Endothelial cell of umbilical vein (primary cell): ENCODE measurements at regions not wholly inside any gene's neighbourhood (a gene's known extent, or its start where the extent isn't known, plus 50 kb on each side); places are given as distances from the start of the nearest gene placed in this dataset.

ENCODE experiments used
- BruUV-seq: library from RNA; stranded (reverse); fragments of 400-500 nt; replicated peaks from 2 replicates; lab custom pipeline; 2021; lab: Mats Ljungman, UMichigan
- CTCF ChIA-PET: fragments of 300-600, 350-600 bp; sonication (Branson Sonifier 250); formaldehyde crosslinking; loops from one replicate; lab custom pipeline; 2021; ENCODE audit warnings: antibody characterized with exemption, inconsistent platforms; lab: Charles Lee
- POLR2A ChIA-PET: fragments of 300-600, 350-600 bp; sonication (Branson Sonifier 250); formaldehyde crosslinking; loops from one replicate; lab custom pipeline; 2021; ENCODE audit warnings: antibody characterized with exemption, inconsistent platforms; lab: Charles Lee
- DNase-seq: peaks from one replicate; pipeline ENCODE4 v3.0.0-alpha.2; 2011; ENCODE audit warnings: low read depth, low spot score
- FAIRE-seq: peaks from 2 replicates; lab custom pipeline; 2011; peaks lifted over from hg19 to GRCh38; lab: Jason Lieb, UNC
- H2AFZ ChIP-seq: 2 replicates; pipeline ENCODE4 v1.6.0; 2012; ENCODE audit warnings: low read depth, low read length, control low read depth, inconsistent platforms
- H3K27ac ChIP-seq: 2 replicates; pipeline ENCODE4 v1.5.1; 2011; ENCODE audit warnings: low read depth, mild to moderate bottlenecking, control low read depth, low read length, moderate library complexity; ENCODE audit not compliant: insufficient read depth
- H3K27me3 ChIP-seq, 2 experiments: 2 replicates each; pipeline versions ENCODE4 v1.6.0 to v1.6.1; 2011; ENCODE audit warnings: low read length in 2 of 2, mixed read lengths in 1 of 2; ENCODE audit not compliant: control insufficient read depth in 2 of 2, insufficient read depth in 2 of 2
- H3K36me3 ChIP-seq, 2 experiments: 2 replicates in 1 of 2; 3 replicates in 1 of 2; pipeline ENCODE4 v1.5.1; 2011; ENCODE audit warnings: low read length in 2 of 2, mild to moderate bottlenecking in 1 of 2, moderate library complexity in 1 of 2; ENCODE audit not compliant: control insufficient read depth in 2 of 2, insufficient read depth in 2 of 2; ENCODE audit errors: extremely low read depth in 1 of 2
- H3K4me1 ChIP-seq: 3 replicates; pipeline ENCODE4 v1.5.1; 2011; ENCODE audit warnings: mild to moderate bottlenecking, low read length; ENCODE audit not compliant: control insufficient read depth, insufficient read depth; ENCODE audit errors: extremely low read depth
- H3K4me2 ChIP-seq: 2 replicates; pipeline ENCODE4 v1.6.1; 2011; ENCODE audit warnings: low read length, control low read depth, mixed read lengths; ENCODE audit not compliant: insufficient read depth
- H3K4me3 ChIP-seq, 3 experiments: fragments of 200-600 bp in 1 of 3; sonication (generic), shearing (Covaris generic) in 1 of 3; replicated peaks in 1 of 3; 2 replicates each; pipeline ENCODE4 v1.5.1; 2011 to 2016; ENCODE audit warnings: control low read depth in 3 of 3, low read length in 3 of 3, mild to moderate bottlenecking in 2 of 3, inconsistent platforms in 1 of 3, low read depth in 1 of 3, moderate library complexity in 1 of 3; ENCODE audit not compliant: insufficient read depth in 1 of 3
- H3K79me2 ChIP-seq: 2 replicates; pipeline ENCODE4 v1.6.0; 2012; ENCODE audit warnings: low read length, inconsistent platforms; ENCODE audit not compliant: control insufficient read depth, insufficient read depth
- H3K9ac ChIP-seq: replicated peaks from 2 replicates; pipeline ENCODE3; 2011; ENCODE audit warnings: low read length, control low read depth; ENCODE audit not compliant: insufficient read depth; ENCODE audit errors: extremely low read depth
- H3K9me1 ChIP-seq: replicated peaks from 3 replicates; pipeline ENCODE4 v1.6.0; 2011; ENCODE audit warnings: mild to moderate bottlenecking, low read length; ENCODE audit not compliant: control insufficient read depth, insufficient read depth; ENCODE audit errors: extremely low read depth
- H3K9me3 ChIP-seq: replicated peaks from 2 replicates; pipeline ENCODE4 v1.5.1; 2012; ENCODE audit warnings: low read length, inconsistent platforms; ENCODE audit not compliant: control insufficient read depth, insufficient read depth
- H4K20me1 ChIP-seq: replicated peaks from 2 replicates; pipeline ENCODE3; 2011; ENCODE audit warnings: mild to moderate bottlenecking, low read length; ENCODE audit not compliant: control insufficient read depth, insufficient read depth; ENCODE audit errors: extremely low read depth
- CTCF ChIP-seq, 2 donors: IDR thresholded peaks; 1 replicate in 1 of 2; 2 replicates in 1 of 2; pipeline ENCODE4 v1.5.1; 2011; ENCODE audit warnings: low read length in 2 of 2, mild to moderate bottlenecking in 2 of 2, moderate library complexity in 2 of 2, control low read depth in 1 of 2, inconsistent platforms in 1 of 2, low read depth in 1 of 2; ENCODE audit not compliant: insufficient read depth in 1 of 2; ENCODE audit errors: extremely low read depth in 1 of 2
- EZH2 ChIP-seq: IDR thresholded peaks from 2 replicates; pipeline ENCODE4 v1.6.1; 2012; ENCODE audit warnings: borderline replicate concordance, low read depth, mild to moderate bottlenecking, moderate library complexity, low read length, inconsistent platforms; ENCODE audit not compliant: severe bottlenecking
- FOS ChIP-seq: IDR thresholded peaks from 2 replicates; pipeline ENCODE4 v1.6.1; 2011; ENCODE audit warnings: mild to moderate bottlenecking, low read length, moderate library complexity, borderline replicate concordance; ENCODE audit not compliant: insufficient read depth
- GATA2 ChIP-seq: IDR thresholded peaks from 2 replicates; pipeline ENCODE4 v1.7.0; 2011; ENCODE audit warnings: low read depth, mild to moderate bottlenecking, moderate library complexity, mixed read lengths, low read length; ENCODE audit not compliant: insufficient read length, insufficient read depth
- JUN ChIP-seq: IDR thresholded peaks from 2 replicates; pipeline ENCODE4 v1.6.1; 2011; ENCODE audit warnings: borderline replicate concordance, low read depth; ENCODE audit not compliant: insufficient read length, insufficient read depth
- MYC ChIP-seq: IDR thresholded peaks from one replicate; pipeline ENCODE4 v1.6.1; 2011; ENCODE audit warnings: mild to moderate bottlenecking, low read depth, low read length
- POLR2A ChIP-seq: IDR thresholded peaks from 2 replicates; pipeline ENCODE4 v1.6.1; 2012; ENCODE audit warnings: low read depth, mild to moderate bottlenecking, control low read depth, low read length
- dilution Hi-C: fragments of 300-500 bp; cut with MboI; formaldehyde crosslinking; loops from one replicate; pipeline ENCODE4 v1.15.0; 2019; ENCODE audit warnings: low sequenced_read_pairs; ENCODE audit not compliant: extremely low pct_ligation_motif_present
- intact Hi-C: fragments of 100-400 bp; cut with micrococcal nuclease; formaldehyde crosslinking; loops from one replicate; pipeline ENCODE4 v1.10.0; 2022
- TF ChIP-seq, protein P1 (sequence below): IDR thresholded peaks from 2 replicates; pipeline ENCODE4 v1.6.1; 2011; ENCODE audit not compliant: insufficient read depth, insufficient read length

GRCh38 chr22:48822278-48823233 is 1005.1 kb downstream of the BRD1 start:
- BruUV-seq = no TSS peak

More at GRCh38 chr22:48822278-48823233, 1005.1 kb downstream of the BRD1 start:
- Histone ChIP-seq H4K20me1 (no peaks in the 10 kb centered on the region), H3K9ac (no peak overlapping the region), H3K79me2 (no peaks in the 10 kb centered on the region), H3K27ac (no peak overlapping the region), H3K9me3 (peaks cover 13% of the 10 kb centered on the region), H3K9me1 (no peaks in the 10 kb centered on the region), H3K4me2 (no peak overlapping the region), H3K36me3 (no peaks in the 10 kb centered on the region), H3K4me1 (no peaks in the 10 kb centered on the region), H3K4me3 (no peak overlapping the region), H2AFZ (no peak overlapping the region), H3K27me3 (no peaks in the 10 kb centered on the region)
- FAIRE-seq = no peak
- CTCF ChIA-PET = no interaction called here
- no peak for TF ChIP-seq MYC
- no peak for TF ChIP-seq FOS
- TF ChIP-seq JUN = no peak
- TF ChIP-seq CTCF (IDR thresholded peaks at IDR 0.05; ENCODE audit: extremely low read depth in 1 of 2, insufficient read depth in 1 of 2, low read depth in 1 of 2, low read length in 2 of 2) = no peak
- TF ChIP-seq GATA2 = no peak
- TF ChIP-seq POLR2A = no peak
- TF ChIP-seq EZH2 = no peak
- TF ChIP-seq, protein P1, sequence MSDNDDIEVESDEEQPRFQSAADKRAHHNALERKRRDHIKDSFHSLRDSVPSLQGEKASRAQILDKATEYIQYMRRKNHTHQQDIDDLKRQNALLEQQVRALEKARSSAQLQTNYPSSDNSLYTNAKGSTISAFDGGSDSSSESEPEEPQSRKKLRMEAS = no peak
- no peak for DNase-seq
- POLR2A ChIA-PET = no interaction called here
- intact Hi-C loops (no loop called here), dilution Hi-C loops (no loop called here)
